ENCODE measurements at regions not wholly inside any gene's neighbourhood (a gene's known extent, or its start where the extent isn't known, plus 50 kb on each side); places are given as distances from the start of the nearest gene placed in this dataset.

DNA sequence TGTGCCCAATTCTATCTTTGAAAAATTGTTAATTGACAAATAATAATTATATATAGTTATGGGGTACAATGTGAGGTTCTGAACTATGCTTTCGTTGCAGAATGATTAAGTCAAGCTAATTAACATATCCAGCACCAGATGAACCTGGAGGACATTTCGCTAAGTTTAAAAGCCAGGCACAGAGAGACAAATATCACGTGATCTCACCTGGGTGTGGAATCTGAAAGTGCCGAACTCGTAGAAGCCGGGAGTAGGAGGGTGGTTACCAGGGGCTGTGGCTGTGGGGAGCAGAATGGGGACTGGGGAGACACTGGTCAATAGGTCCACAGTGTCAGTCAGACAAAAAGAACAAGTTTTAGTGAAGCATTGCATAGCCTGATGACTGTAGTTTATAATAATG lies 332.9 kb upstream of the SHH start:
- H3K36me3 ChIP-seq (ENCODE audit: insufficient read depth, insufficient read length, low read length) = no peaks in the 10 kb centered on the region
- H3K9ac ChIP-seq (ENCODE audit: insufficient read length, low read depth) = no peak overlapping the region
- TF ChIP-seq YY1 (IDR thresholded peaks at IDR 0.05; ENCODE audit: insufficient read depth, insufficient read length) (no peak), ZNF274 (IDR thresholded peaks at IDR 0.05; ENCODE audit: low read depth, low read length) (no peak), SUZ12 (IDR thresholded peaks at IDR 0.05; ENCODE audit: extremely low read depth, insufficient read depth, insufficient read length) (no peak)
- no peaks in the 10 kb centered on the region for H3K4me1 ChIP-seq (ENCODE audit: insufficient read depth, insufficient read length)
- no peaks in the 10 kb centered on the region for H3K27me3 ChIP-seq (ENCODE audit: insufficient read depth, insufficient read length)
- DNase-seq (ENCODE audit: low read depth, low spot score) = no peak
- H3K4me3 ChIP-seq (ENCODE audit: insufficient read length, low read depth) = no peak overlapping the region
- no peaks in the 10 kb centered on the region for H3K9me3 ChIP-seq (ENCODE audit: insufficient read depth, low read length)

DNA sequence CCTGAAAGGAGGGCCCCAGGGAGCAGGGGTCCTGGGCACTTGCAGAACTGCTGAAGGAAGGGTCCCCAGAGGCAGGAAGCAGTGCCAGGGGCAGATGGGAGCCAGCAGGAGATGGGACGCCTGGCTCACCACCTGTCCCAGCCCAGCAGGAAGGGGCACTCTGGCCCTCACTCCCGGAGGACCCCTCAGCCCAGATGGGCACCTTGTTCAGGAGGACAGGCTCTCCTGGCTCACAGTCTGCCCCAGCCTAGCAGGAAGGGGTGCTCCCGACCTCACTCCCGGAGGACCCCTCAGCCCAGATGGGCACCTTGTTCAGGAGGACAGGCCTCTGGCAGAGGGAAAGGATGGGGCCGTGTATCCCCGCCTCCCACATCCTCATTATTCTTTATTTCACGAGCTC lies 331.4 kb upstream of the SHH start:
- H3K36me3 ChIP-seq (ENCODE audit: insufficient read depth, insufficient read length, low read length) = no peaks in the 10 kb centered on the region
- TF ChIP-seq ZNF274 (IDR thresholded peaks at IDR 0.05; ENCODE audit: low read depth, low read length) (no peak), YY1 (IDR thresholded peaks at IDR 0.05; ENCODE audit: insufficient read depth, insufficient read length) (no peak), SUZ12 (IDR thresholded peaks at IDR 0.05; ENCODE audit: extremely low read depth, insufficient read depth, insufficient read length) (no peak)
- H3K27me3 ChIP-seq (ENCODE audit: insufficient read depth, insufficient read length) = no peaks in the 10 kb centered on the region

DNA sequence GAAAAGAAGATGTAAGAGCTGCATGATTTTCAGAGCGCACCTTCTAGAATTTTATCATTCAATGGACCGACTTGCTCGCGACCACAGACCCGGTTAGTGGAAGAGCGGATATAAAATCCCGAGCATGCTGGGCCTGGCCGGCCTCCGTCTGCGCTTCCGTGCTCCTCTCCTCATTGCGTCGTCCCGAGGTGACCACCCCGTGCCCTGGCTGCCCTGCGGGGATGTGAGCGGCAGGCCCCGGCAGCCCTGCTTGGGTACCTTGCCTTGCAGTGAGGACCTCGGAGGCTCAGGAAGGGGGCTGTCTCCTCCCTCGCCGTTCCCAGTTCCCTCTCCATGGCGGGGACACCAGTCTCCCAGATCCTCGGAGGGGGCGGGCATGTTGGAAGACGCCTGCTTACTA lies 330.9 kb upstream of the SHH start:
- Histone ChIP-seq H3K4me3 (ENCODE audit: insufficient read length, low read depth) (no peak overlapping the region), H3K4me1 (ENCODE audit: insufficient read depth, insufficient read length) (no peaks in the 10 kb centered on the region), H3K9ac (ENCODE audit: insufficient read length, low read depth) (no peak overlapping the region), H3K36me3 (ENCODE audit: insufficient read depth, insufficient read length, low read length) (no peaks in the 10 kb centered on the region), H3K9me3 (ENCODE audit: insufficient read depth, low read length) (no peaks in the 10 kb centered on the region), H3K27me3 (ENCODE audit: insufficient read depth, insufficient read length) (no peaks in the 10 kb centered on the region)
- TF ChIP-seq ZNF274 (IDR thresholded peaks at IDR 0.05; ENCODE audit: low read depth, low read length) (no peak), YY1 (IDR thresholded peaks at IDR 0.05; ENCODE audit: insufficient read depth, insufficient read length) (no peak)
- DNase-seq (ENCODE audit: low read depth, low spot score) = no peak

More for the DNA sequence above, 331.4 kb upstream of the SHH start:
- Histone ChIP-seq H3K9ac (ENCODE audit: insufficient read length, low read depth) (no peak overlapping the region), H3K4me1 (ENCODE audit: insufficient read depth, insufficient read length) (no peaks in the 10 kb centered on the region), H3K9me3 (ENCODE audit: insufficient read depth, low read length) (no peaks in the 10 kb centered on the region), H3K4me3 (ENCODE audit: insufficient read length, low read depth) (no peak overlapping the region)
- DNase-seq (ENCODE audit: low read depth, low spot score) = no peak

DNA sequence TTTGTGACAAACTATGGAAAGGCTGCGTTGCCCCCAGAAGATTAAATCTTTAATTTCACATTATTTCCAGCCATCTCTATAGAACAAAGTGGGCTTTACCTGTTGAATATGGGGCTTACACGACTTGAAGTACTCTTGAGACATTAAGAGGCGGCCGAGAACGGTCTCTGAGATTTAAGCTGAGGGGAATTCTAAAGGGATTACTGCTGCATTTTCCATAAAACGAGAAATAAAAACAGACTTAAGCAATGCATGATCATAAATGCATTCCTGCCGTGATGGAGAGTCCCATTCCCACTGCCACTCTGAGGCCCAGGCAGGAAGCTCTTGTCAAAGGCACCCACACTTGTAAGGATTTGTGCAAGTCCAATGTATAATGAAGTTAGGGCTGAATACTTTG lies 329.7 kb upstream of the SHH start:
- DNase-seq (ENCODE audit: low read depth, low spot score) = no peak
- Histone ChIP-seq H3K9me3 (ENCODE audit: insufficient read depth, low read length) (no peaks in the 10 kb centered on the region), H3K27me3 (ENCODE audit: insufficient read depth, insufficient read length) (no peaks in the 10 kb centered on the region), H3K9ac (ENCODE audit: insufficient read length, low read depth) (no peak overlapping the region), H3K36me3 (ENCODE audit: insufficient read depth, insufficient read length, low read length) (no peaks in the 10 kb centered on the region), H3K4me3 (ENCODE audit: insufficient read length, low read depth) (no peak overlapping the region), H3K4me1 (ENCODE audit: insufficient read depth, insufficient read length) (no peaks in the 10 kb centered on the region)
- no peak for TF ChIP-seq ZNF274 (IDR thresholded peaks at IDR 0.05; ENCODE audit: low read depth, low read length)
- no peak for TF ChIP-seq YY1 (IDR thresholded peaks at IDR 0.05; ENCODE audit: insufficient read depth, insufficient read length)
- no peak for TF ChIP-seq SUZ12 (IDR thresholded peaks at IDR 0.05; ENCODE audit: extremely low read depth, insufficient read depth, insufficient read length)

DNA sequence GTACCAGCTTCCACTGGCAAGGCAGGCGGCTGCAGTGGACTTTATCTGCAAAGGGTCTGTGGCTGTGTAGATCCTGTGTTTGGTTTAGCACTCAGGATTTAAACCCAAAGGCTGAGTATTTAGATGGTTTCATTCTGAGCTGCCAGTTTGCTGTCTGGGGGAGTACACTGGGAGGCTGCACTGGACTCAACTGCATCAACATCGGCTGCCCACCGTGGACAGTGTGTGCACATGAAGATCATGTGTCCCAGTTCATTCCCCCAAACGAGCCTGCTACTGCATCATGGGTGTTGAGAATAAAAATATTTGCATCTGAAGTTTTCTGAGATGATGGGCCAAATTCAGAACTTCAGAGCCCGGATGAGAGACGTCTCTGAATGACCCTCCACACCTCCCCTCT lies 328.6 kb upstream of the SHH start:
- Histone ChIP-seq H3K4me3 (ENCODE audit: insufficient read length, low read depth) (no peak overlapping the region), H3K4me1 (ENCODE audit: insufficient read depth, insufficient read length) (no peaks in the 10 kb centered on the region), H3K9ac (ENCODE audit: insufficient read length, low read depth) (no peak overlapping the region), H3K27me3 (ENCODE audit: insufficient read depth, insufficient read length) (no peaks in the 10 kb centered on the region), H3K36me3 (ENCODE audit: insufficient read depth, insufficient read length, low read length) (no peaks in the 10 kb centered on the region), H3K9me3 (ENCODE audit: insufficient read depth, low read length) (no peaks in the 10 kb centered on the region)
- TF ChIP-seq YY1 (IDR thresholded peaks at IDR 0.05; ENCODE audit: insufficient read depth, insufficient read length) (no peak), ZNF274 (IDR thresholded peaks at IDR 0.05; ENCODE audit: low read depth, low read length) (no peak), SUZ12 (IDR thresholded peaks at IDR 0.05; ENCODE audit: extremely low read depth, insufficient read depth, insufficient read length) (no peak)
- no peak for DNase-seq (ENCODE audit: low read depth, low spot score)

DNA sequence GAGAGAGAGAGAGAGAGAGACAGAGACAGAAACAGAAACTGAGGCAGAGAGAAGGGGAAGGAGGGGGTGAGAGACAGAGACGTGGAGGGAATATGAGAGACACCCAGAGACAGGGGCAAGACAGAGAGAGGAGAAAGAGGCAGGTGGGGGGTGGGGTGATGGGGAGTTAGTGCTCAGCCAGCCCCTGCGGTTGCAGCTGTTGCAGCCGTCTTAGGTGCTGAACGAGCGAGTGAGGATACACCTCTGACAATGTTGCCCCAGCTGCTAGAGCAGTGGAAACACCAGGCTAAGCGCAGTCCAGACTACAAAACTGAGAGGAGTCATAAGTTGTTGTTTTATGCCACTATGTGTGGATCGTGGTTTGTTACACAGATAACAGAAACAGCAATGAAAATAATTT lies 328.2 kb upstream of the SHH start:
- no peak overlapping the region for H3K9ac ChIP-seq (ENCODE audit: insufficient read length, low read depth)
- TF ChIP-seq SUZ12 (IDR thresholded peaks at IDR 0.05; ENCODE audit: extremely low read depth, insufficient read depth, insufficient read length) = no peak
- no peak for TF ChIP-seq YY1 (IDR thresholded peaks at IDR 0.05; ENCODE audit: insufficient read depth, insufficient read length)
- TF ChIP-seq ZNF274 (IDR thresholded peaks at IDR 0.05; ENCODE audit: low read depth, low read length) = no peak
- no peaks in the 10 kb centered on the region for H3K4me1 ChIP-seq (ENCODE audit: insufficient read depth, insufficient read length)
- H3K9me3 ChIP-seq (ENCODE audit: insufficient read depth, low read length) = no peaks in the 10 kb centered on the region
- no peak overlapping the region for H3K4me3 ChIP-seq (ENCODE audit: insufficient read length, low read depth)
- H3K27me3 ChIP-seq (ENCODE audit: insufficient read depth, insufficient read length) = no peaks in the 10 kb centered on the region
- H3K36me3 ChIP-seq (ENCODE audit: insufficient read depth, insufficient read length, low read length) = no peaks in the 10 kb centered on the region
- no peak for DNase-seq (ENCODE audit: low read depth, low spot score)

DNA sequence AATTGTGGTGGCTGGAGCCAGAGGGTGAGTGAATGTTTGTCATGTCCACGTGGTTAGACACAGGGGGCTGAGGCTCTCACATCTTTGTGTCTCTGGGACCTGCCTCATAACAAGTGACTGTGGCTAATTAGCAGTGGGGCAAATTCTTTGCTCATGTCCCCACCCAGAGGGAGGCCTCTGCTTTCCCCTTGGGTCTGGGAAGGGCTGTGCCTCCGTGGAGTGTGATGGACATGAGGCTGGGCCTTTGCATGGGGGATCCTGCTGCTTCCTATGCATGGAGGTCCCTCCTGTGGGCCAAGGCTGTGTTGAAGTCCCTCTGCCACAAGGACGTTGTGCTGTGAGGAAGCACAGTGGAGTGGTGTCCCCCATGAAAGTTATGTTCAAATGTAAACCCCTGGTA lies 327.4 kb upstream of the SHH start:
- DNase-seq (ENCODE audit: low read depth, low spot score) = no peak
- Histone ChIP-seq H3K27me3 (ENCODE audit: insufficient read depth, insufficient read length) (no peaks in the 10 kb centered on the region), H3K9ac (ENCODE audit: insufficient read length, low read depth) (no peak overlapping the region), H3K36me3 (ENCODE audit: insufficient read depth, insufficient read length, low read length) (no peaks in the 10 kb centered on the region), H3K4me1 (ENCODE audit: insufficient read depth, insufficient read length) (no peaks in the 10 kb centered on the region), H3K9me3 (ENCODE audit: insufficient read depth, low read length) (no peaks in the 10 kb centered on the region), H3K4me3 (ENCODE audit: insufficient read length, low read depth) (no peak overlapping the region)
- TF ChIP-seq ZNF274 (IDR thresholded peaks at IDR 0.05; ENCODE audit: low read depth, low read length) (no peak), YY1 (IDR thresholded peaks at IDR 0.05; ENCODE audit: insufficient read depth, insufficient read length) (no peak), SUZ12 (IDR thresholded peaks at IDR 0.05; ENCODE audit: extremely low read depth, insufficient read depth, insufficient read length) (no peak)

DNA sequence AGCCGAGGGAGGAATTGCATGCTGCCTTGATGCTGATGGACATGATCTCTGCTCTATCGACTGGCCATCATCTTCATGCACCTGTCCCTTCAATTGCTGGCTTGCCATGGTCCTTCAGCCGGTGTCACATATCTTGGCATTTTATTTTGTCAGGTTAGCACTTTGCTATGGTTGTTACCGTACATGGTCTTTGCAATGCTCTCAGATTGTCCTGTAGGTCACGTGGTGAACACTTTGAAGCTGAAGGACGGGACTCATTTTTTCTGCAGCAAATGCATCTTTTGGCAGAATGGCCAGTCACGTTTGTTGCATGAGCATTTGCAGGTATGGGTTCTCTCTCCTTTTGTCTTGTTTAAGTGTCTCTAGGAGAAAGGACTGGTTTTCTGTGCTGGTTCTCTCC lies 326.8 kb upstream of the SHH start:
- TF ChIP-seq SUZ12 (IDR thresholded peaks at IDR 0.05; ENCODE audit: extremely low read depth, insufficient read depth, insufficient read length) (no peak), YY1 (IDR thresholded peaks at IDR 0.05; ENCODE audit: insufficient read depth, insufficient read length) (no peak), ZNF274 (IDR thresholded peaks at IDR 0.05; ENCODE audit: low read depth, low read length) (no peak)
- DNase-seq (ENCODE audit: low read depth, low spot score) = no peak
- Histone ChIP-seq H3K9ac (ENCODE audit: insufficient read length, low read depth) (no peak overlapping the region), H3K36me3 (ENCODE audit: insufficient read depth, insufficient read length, low read length) (no peaks in the 10 kb centered on the region), H3K4me3 (ENCODE audit: insufficient read length, low read depth) (no peak overlapping the region), H3K9me3 (ENCODE audit: insufficient read depth, low read length) (no peaks in the 10 kb centered on the region), H3K4me1 (ENCODE audit: insufficient read depth, insufficient read length) (no peaks in the 10 kb centered on the region), H3K27me3 (ENCODE audit: insufficient read depth, insufficient read length) (no peaks in the 10 kb centered on the region)
